Spleen (tissue), 11 donors: ENCODE measurements at regions not wholly inside any gene's neighbourhood (a gene's known extent, or its start where the extent isn't known, plus 50 kb on each side); places are given as distances from the start of the nearest gene placed in this dataset.

Source experiments
- DNase-seq: peaks from one replicate; pipeline ENCODE4 v3.0.0-alpha.2; 2020
- H3K27ac ChIP-seq, 8 donors: fragments of 200-600 bp; sonication (generic) in 7 of 8; 1 replicate in 4 of 8; 2 replicates in 4 of 8; pipeline versions ENCODE4 v1.5.0 to v1.8.0; 2016 to 2021; ENCODE audit warnings: inconsistent platforms in 4 of 8, mild to moderate bottlenecking in 4 of 8, moderate library complexity in 1 of 8
- H3K27me3 ChIP-seq, 7 donors: fragments of 200-600 bp; sonication (generic) in 6 of 7; replicated peaks in 1 of 7; 1 replicate in 4 of 7; 2 replicates in 3 of 7; pipeline versions ENCODE4 v1.5.0 to v1.8.0; 2016 to 2021; ENCODE audit warnings: inconsistent platforms in 3 of 7, mild to moderate bottlenecking in 1 of 7
- H3K36me3 ChIP-seq, 6 donors: fragments of 200-600 bp; sonication (generic) in 5 of 6; 1 replicate in 4 of 6; 2 replicates in 2 of 6; pipeline versions ENCODE4 v1.5.0 to v1.8.0; 2016 to 2021; ENCODE audit warnings: inconsistent platforms in 2 of 6
- H3K4me1 ChIP-seq, 6 donors: fragments of 200-600 bp; sonication (generic) in 5 of 6; 1 replicate in 3 of 6; 2 replicates in 3 of 6; pipeline versions ENCODE4 v1.5.0 to v1.8.0; 2016 to 2021; ENCODE audit warnings: inconsistent platforms in 3 of 6
- H3K4me3 ChIP-seq, 8 donors: fragments of 200-600 bp; sonication (generic) in 7 of 8; 1 replicate in 4 of 8; 2 replicates in 4 of 8; pipeline versions ENCODE4 v1.5.0 to v1.8.0; 2016 to 2021; ENCODE audit warnings: inconsistent platforms in 4 of 8, mild to moderate bottlenecking in 4 of 8, moderate library complexity in 2 of 8
- H3K9me3 ChIP-seq, 8 donors: fragments of 200-600 bp; sonication (generic) in 7 of 8; 1 replicate in 4 of 8; 2 replicates in 4 of 8; pipeline versions ENCODE4 v1.5.0 to v1.8.0; 2016 to 2021; ENCODE audit warnings: inconsistent platforms in 4 of 8
- CTCF ChIP-seq, 11 experiments: fragments of 200-600 bp in 7 of 11; fragments of 450-650 bp in 4 of 11; sonication (generic) in 4 of 11; IDR thresholded peaks in 8 of 11; conservative IDR thresholded peaks in 3 of 11; 1 replicate in 7 of 11; 2 replicates in 4 of 11; pipeline versions ENCODE4 v1.4.0 to v1.8.0; 2016 to 2021; ENCODE audit warnings: antibody characterized with exemption in 11 of 11, inconsistent platforms in 4 of 11, mild to moderate bottlenecking in 1 of 11
- POLR2A ChIP-seq, 3 donors: fragments of 450-650 bp; IDR thresholded peaks; one replicate each; pipeline ENCODE4 v1.5.1; 2017; ENCODE audit warnings: antibody characterized with exemption in 3 of 3, mild to moderate bottlenecking in 1 of 3
- POLR2AphosphoS5 ChIP-seq, 3 donors: sonication (generic); formaldehyde crosslinking; IDR thresholded peaks; one replicate each; pipeline ENCODE4 v1.5.1; 2017; ENCODE audit warnings: antibody characterized with exemption in 3 of 3
- WGBS, 5 donors: extraction: QIAGEN DNeasy Blood & Tissue Kit in 3 of 5; methylation state at CpG; one replicate each; pipeline versions ENCODE4 v1.1.5 to v1.1.7; 2013 to 2018; 5-methylcytosine and 5-hydroxymethylcytosine counted together
- intact Hi-C: fragments of 100-400 bp; cut with DNase I; formaldehyde crosslinking; loops from one replicate; pipeline ENCODE4 v1.15.0; 2023; ENCODE audit warnings: low total_unique reads
- donor health status: healthy with polysubstance abuse.
- donor health status: DM: no; HTN: no; CAD: no; lungs with moderate emphysema.
- donor health status: DM: no; HTN: no; CAD: no.
- donor health status: Bipolar disorder and iron deficiency.
- donor health status: healthy.
- donor health status: DM: no; HTN: no; CAD: no.
- donor health status: DM: yes; HTN: yes; CAD: no.

GRCh38 chr3:72238010-72238691, 453.2 kb upstream of the PROK2 start:
- Histone ChIP-seq H3K27ac (no peak overlapping the region), H3K36me3 (no peaks in the 10 kb centered on the region), H3K4me3 (no peak overlapping the region), H3K4me1 (peaks cover 0 to 11% (median 0%) of the 10 kb centered on the region in 6 donors), H3K27me3 (no peaks in the 10 kb centered on the region), H3K9me3 (peaks cover 0 to 4% (median 0%) of the 10 kb centered on the region in 8 donors)
- intact Hi-C loops = no loop called here
- no peak for DNase-seq
- 62 to 87% (median 73%) methylated on average over 7 of the region's 7 CpGs for WGBS, 5 donors
- TF ChIP-seq POLR2A (IDR thresholded peaks at IDR 0.05) = no peak
- no peak for TF ChIP-seq CTCF (IDR thresholded peaks at IDR 0.05 in 8 of 11, conservative IDR thresholded peaks at IDR 0.05 in 3 of 11)
- TF ChIP-seq POLR2AphosphoS5 (IDR thresholded peaks at IDR 0.05) = no peak

- H3K27ac ChIP-seq = no peak overlapping the region
- H3K4me1 ChIP-seq = peaks cover 0 to 11% (median under 1%) of the 10 kb centered on the region in 6 donors
- no peak overlapping the region for H3K4me3 ChIP-seq
- WGBS, 5 donors = 93 to 99% (median 95%) methylated on average over 2 of the region's 2 CpGs
- no peaks in the 10 kb centered on the region for H3K36me3 ChIP-seq
- no peak for DNase-seq
- intact Hi-C loops = no loop called here
- H3K27me3 ChIP-seq = peaks cover 0 to 3% (median 0%) of the 10 kb centered on the region in 7 donors
- peaks cover 0 to 7% (median 0%) of the 10 kb centered on the region in 8 donors for H3K9me3 ChIP-seq
- TF ChIP-seq POLR2A (IDR thresholded peaks at IDR 0.05) = no peak
- no peak for TF ChIP-seq POLR2AphosphoS5 (IDR thresholded peaks at IDR 0.05)
Measured at GRCh38 chr3:72237679-72238009, 452.7 kb upstream of the PROK2 start.

GRCh38 chr3:72234391-72234790, 449.4 kb upstream of the PROK2 start:
- Histone ChIP-seq H3K4me1 (peaks cover 0 to 14% (median 2%) of the 10 kb centered on the region in 6 donors), H3K36me3 (no peaks in the 10 kb centered on the region), H3K27ac (no peak overlapping the region), H3K4me3 (no peak overlapping the region), H3K27me3 (peaks cover 0 to 15% (median 0%) of the 10 kb centered on the region in 7 donors), H3K9me3 (peaks cover 0 to 7% (median 0%) of the 10 kb centered on the region in 8 donors)
- 73 to 90% (median 81%) methylated on average over 4 of the region's 4 CpGs for WGBS, 5 donors
- DNase-seq = no peak
- intact Hi-C loops = no loop called here
- TF ChIP-seq POLR2AphosphoS5 (IDR thresholded peaks at IDR 0.05) = no peak
- no peak for TF ChIP-seq CTCF (IDR thresholded peaks at IDR 0.05 in 8 of 11, conservative IDR thresholded peaks at IDR 0.05 in 3 of 11)
- no peak for TF ChIP-seq POLR2A (IDR thresholded peaks at IDR 0.05)

GRCh38 chr3:72233571-72233970, 448.6 kb upstream of the PROK2 start:
- no peak for TF ChIP-seq POLR2AphosphoS5 (IDR thresholded peaks at IDR 0.05)
- no peak for TF ChIP-seq POLR2A (IDR thresholded peaks at IDR 0.05)
- no peak for TF ChIP-seq CTCF (IDR thresholded peaks at IDR 0.05 in 8 of 11, conservative IDR thresholded peaks at IDR 0.05 in 3 of 11)
- intact Hi-C loops = no loop called here
- Histone ChIP-seq H3K9me3 (peaks cover 0 to 7% (median 0%) of the 10 kb centered on the region in 8 donors), H3K36me3 (no peaks in the 10 kb centered on the region), H3K27ac (no peak overlapping the region), H3K27me3 (peaks cover 0 to 16% (median 0%) of the 10 kb centered on the region in 7 donors), H3K4me1 (peaks cover 0 to 10% (median 2%) of the 10 kb centered on the region in 6 donors), H3K4me3 (no peak overlapping the region)
- 78 to 100% (median 88%) methylated on average over 2 of the region's 2 CpGs for WGBS, 5 donors
- DNase-seq = no peak
